T-cell (primary cell): ENCODE measurements at regions not wholly inside any gene's neighbourhood (a gene's known extent, or its start where the extent isn't known, plus 50 kb on each side); places are given as distances from the start of the nearest gene placed in this dataset.

ENCODE experiments used
- ATAC-seq, 4 experiments: fragments of 200-7000 bp in 3 of 4; fragments of 150-1000 bp in 1 of 4; cut with Tn5 transposase; replicated peaks in 1 of 4; 1 replicate in 3 of 4; 2 replicates in 1 of 4; pipeline ENCODE4 v1.10.0; 2021; ENCODE audit warnings: moderate library complexity in 3 of 4, mild to moderate bottlenecking in 2 of 4, moderate number of reproducible peaks in 1 of 4
- CTCF ChIA-PET, 2 donors: fragments of 300-600 bp; sonication (Branson Sonifier 250); formaldehyde crosslinking; loops; one replicate each; lab custom pipeline; 2022; ENCODE audit warnings: antibody characterized with exemption in 2 of 2; lab: Charles Lee
- POLR2A ChIA-PET, 2 donors: fragments of 300-600 bp; sonication (Branson Sonifier 250); formaldehyde crosslinking; loops; one replicate each; lab custom pipeline; 2022; ENCODE audit warnings: antibody characterized with exemption in 2 of 2; lab: Charles Lee
- DNase-seq, 35 experiments: peaks; one replicate each; pipeline versions ENCODE4 v3.0.0 to v3.0.0-alpha.2; 2013 to 2023
- H3K27ac ChIP-seq: one replicate; pipeline ENCODE4 v1.5.1; 2013; ENCODE audit warnings: low read length
- H3K27me3 ChIP-seq, 2 experiments: replicated peaks in 1 of 2; 1 replicate in 1 of 2; 2 replicates in 1 of 2; pipeline versions ENCODE4 v1.6.1 to v1.7.0; 2013; ENCODE audit warnings: low read length in 1 of 2, mixed read lengths in 1 of 2; ENCODE audit not compliant: control insufficient read depth in 2 of 2, insufficient read depth in 2 of 2; ENCODE audit errors: extremely low read depth in 1 of 2
- H3K36me3 ChIP-seq, 2 donors: 1 replicate in 1 of 2; 2 replicates in 1 of 2; pipeline versions ENCODE4 v1.6.1 to v1.7.0; 2013; ENCODE audit warnings: low read length in 1 of 2; ENCODE audit not compliant: control insufficient read depth in 2 of 2, insufficient read depth in 1 of 2; ENCODE audit errors: extremely low read depth in 1 of 2
- H3K4me1 ChIP-seq, 2 experiments: 1 replicate in 1 of 2; 2 replicates in 1 of 2; pipeline versions ENCODE4 v1.6.1 to v1.7.0; 2013; ENCODE audit warnings: low read length in 2 of 2, mixed read lengths in 1 of 2; ENCODE audit not compliant: insufficient read depth in 2 of 2, control insufficient read depth in 1 of 2; ENCODE audit errors: extremely low read depth in 1 of 2
- H3K4me3 ChIP-seq, 2 donors: 1 replicate in 1 of 2; 2 replicates in 1 of 2; pipeline versions ENCODE4 v1.5.1 to v1.7.0; 2013; ENCODE audit warnings: mild to moderate bottlenecking in 2 of 2, low read length in 1 of 2, moderate library complexity in 1 of 2; ENCODE audit not compliant: control insufficient read depth in 1 of 2; ENCODE audit errors: extremely low read depth in 1 of 2
- H3K9me3 ChIP-seq: 2 replicates; pipeline ENCODE4 v1.7.0; 2013
- H3K27ac Mint-ChIP-seq, 2 donors: one replicate each; pipeline ENCODE4 v1.8.0; 2020 to 2021; ENCODE audit warnings: mild to moderate bottlenecking in 2 of 2, mixed read lengths in 2 of 2
- H3K27me3 Mint-ChIP-seq, 2 donors: one replicate each; pipeline ENCODE4 v1.8.0; 2021 to 2022; ENCODE audit warnings: mixed read lengths in 2 of 2
- H3K36me3 Mint-ChIP-seq: one replicate; pipeline ENCODE4 v1.8.0; 2021; ENCODE audit warnings: mixed read lengths
- H3K4me1 Mint-ChIP-seq, 3 donors: one replicate each; pipeline ENCODE4 v1.8.0; 2020 to 2022; ENCODE audit warnings: mixed read lengths in 3 of 3, mild to moderate bottlenecking in 1 of 3
- H3K4me3 Mint-ChIP-seq, 3 donors: one replicate each; pipeline ENCODE4 v1.8.0; 2020 to 2022; ENCODE audit warnings: mild to moderate bottlenecking in 3 of 3, mixed read lengths in 3 of 3, moderate library complexity in 3 of 3
- H3K9me3 Mint-ChIP-seq, 3 donors: one replicate each; pipeline ENCODE4 v1.8.0; 2020 to 2022; ENCODE audit warnings: mixed read lengths in 3 of 3
- WGBS: methylation state at CpG from one replicate; pipeline ENCODE4 v1.1.5; 2013; ENCODE audit warnings: missing lambda C conversion rate; ENCODE audit not compliant: insufficient coverage; 5-methylcytosine and 5-hydroxymethylcytosine counted together

DNA sequence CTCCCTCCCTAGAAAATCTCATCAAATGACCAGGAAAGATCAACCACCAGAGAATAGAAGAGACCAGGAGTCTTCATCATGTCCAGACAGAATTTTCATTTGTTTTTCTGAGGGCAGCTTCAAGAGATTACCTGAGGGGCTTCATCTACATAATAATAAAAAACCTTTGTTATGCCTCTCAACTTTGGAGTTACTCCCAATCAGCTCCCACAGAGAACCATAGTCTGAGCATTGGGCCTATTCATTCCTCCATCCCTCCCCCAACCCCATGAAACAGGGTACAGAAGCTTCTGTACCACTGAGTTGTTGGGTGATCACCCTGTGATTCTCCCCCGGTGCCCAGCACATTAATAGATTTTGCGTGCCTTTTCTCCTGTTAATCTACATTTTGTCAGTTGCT lies 53.3 kb upstream of the PRRC2C start:
- CTCF ChIA-PET: no interaction called here
- peaks cover 4 to 11% (median 4%) of the 10 kb centered on the region in 3 donors for H3K9me3 Mint-ChIP-seq
- peaks cover 8 to 21% (median 18%) of the 10 kb centered on the region in 3 donors for H3K4me1 Mint-ChIP-seq
- H3K4me3 Mint-ChIP-seq: no peak overlapping the region
- 100% methylated on average over 1 of the region's 2 CpGs for WGBS
- no peak overlapping the region for H3K27ac ChIP-seq
- DNase-seq (no peak), ATAC-seq (no peak)
- H3K4me3 ChIP-seq: no peak overlapping the region
- no peak overlapping the region for H3K27ac Mint-ChIP-seq
- H3K36me3 Mint-ChIP-seq: no peaks in the 10 kb centered on the region
- no peaks in the 10 kb centered on the region for H3K36me3 ChIP-seq
- no peaks in the 10 kb centered on the region for H3K27me3 ChIP-seq
- POLR2A ChIA-PET: interaction anchor here in 1 of 2 donors (0.5 kb wide), 1 partner anchor 71 kb away, joined by 3 read pairs; no protein-coding TSS in a partner anchor
- no peaks in the 10 kb centered on the region for H3K9me3 ChIP-seq
- peaks cover 2 to 15% of the 10 kb centered on the region in 2 donors for H3K27me3 Mint-ChIP-seq
- no peaks in the 10 kb centered on the region for H3K4me1 ChIP-seq

DNA sequence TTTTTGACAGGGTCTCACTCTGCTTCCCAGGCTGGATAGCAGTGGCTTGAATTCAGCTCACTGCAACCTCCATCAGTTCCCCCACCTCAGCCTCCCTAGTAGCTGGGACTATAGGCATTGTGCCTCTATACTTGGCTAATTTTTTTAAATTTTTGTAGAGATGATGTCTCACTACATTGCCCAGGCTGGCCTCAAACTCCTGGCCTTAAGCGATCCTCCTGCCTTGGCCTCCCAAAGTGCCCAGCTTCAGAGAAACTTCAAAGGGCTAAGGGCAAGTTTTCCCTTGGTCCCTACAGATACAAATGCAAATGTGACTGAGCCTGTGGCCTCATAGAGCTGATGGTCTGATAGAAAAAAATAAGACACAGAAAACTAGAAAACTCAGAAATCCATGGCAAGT lies 52.9 kb upstream of the PRRC2C start:
- H3K4me3 ChIP-seq: no peak overlapping the region
- no peaks in the 10 kb centered on the region for H3K27me3 ChIP-seq
- CTCF ChIA-PET: no interaction called here
- Mint-ChIP-seq H3K4me3 (no peak overlapping the region), H3K36me3 (no peaks in the 10 kb centered on the region), H3K27me3 (peaks cover 2 to 13% of the 10 kb centered on the region in 2 donors), H3K27ac (no peak overlapping the region), H3K4me1 (peaks cover 8 to 21% (median 18%) of the 10 kb centered on the region in 3 donors), H3K9me3 (peaks cover 4 to 11% (median 4%) of the 10 kb centered on the region in 3 donors)
- POLR2A ChIA-PET: interaction anchor here in 1 of 2 donors (0.5 kb wide), 1 partner anchor 71 kb away, joined by 3 read pairs; no protein-coding TSS in a partner anchor
- no peaks in the 10 kb centered on the region for H3K4me1 ChIP-seq
- DNase-seq (no peak), ATAC-seq (no peak)
- no CpG with 5 or more reads among the region's 1 CpG for WGBS
- H3K36me3 ChIP-seq: no peaks in the 10 kb centered on the region
- no peaks in the 10 kb centered on the region for H3K9me3 ChIP-seq
- no peak overlapping the region for H3K27ac ChIP-seq

DNA sequence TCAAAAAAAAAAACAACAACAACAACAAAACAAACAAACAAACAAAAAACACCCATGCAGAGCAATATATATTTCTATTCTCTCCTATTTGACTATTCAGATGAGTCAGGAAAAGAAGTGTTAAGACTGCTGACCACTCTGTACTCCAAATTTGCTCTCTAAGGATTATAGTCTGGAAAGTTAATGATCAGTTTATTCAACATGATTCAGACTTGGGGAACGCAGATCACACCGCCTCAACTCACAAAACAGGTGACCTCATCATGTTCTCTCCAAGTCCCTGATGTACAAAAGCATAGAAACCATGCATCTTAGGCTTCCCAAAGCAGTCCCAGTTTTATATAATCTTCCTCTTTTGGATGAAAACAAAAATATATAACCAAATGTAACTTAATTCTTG lies 51.9 kb upstream of the PRRC2C start:
- H3K4me3 ChIP-seq: no peak overlapping the region
- no peak overlapping the region for H3K27ac ChIP-seq
- ATAC-seq (no peak), DNase-seq (no peak)
- no peaks in the 10 kb centered on the region for H3K36me3 ChIP-seq
- Mint-ChIP-seq H3K4me3 (no peak overlapping the region), H3K27ac (no peak overlapping the region), H3K9me3 (peaks cover 4 to 11% (median 4%) of the 10 kb centered on the region in 3 donors), H3K27me3 (peaks cover 2 to 13% of the 10 kb centered on the region in 2 donors), H3K4me1 (peaks cover 8 to 21% (median 18%) of the 10 kb centered on the region in 3 donors), H3K36me3 (no peaks in the 10 kb centered on the region)
- no peaks in the 10 kb centered on the region for H3K27me3 ChIP-seq
- whole genome bisulfite sequencing: no CpG with 5 or more reads among the region's 2 CpGs
- CTCF ChIA-PET: no interaction called here
- H3K9me3 ChIP-seq: no peaks in the 10 kb centered on the region
- POLR2A ChIA-PET: no interaction called here
- H3K4me1 ChIP-seq: no peaks in the 10 kb centered on the region

DNA sequence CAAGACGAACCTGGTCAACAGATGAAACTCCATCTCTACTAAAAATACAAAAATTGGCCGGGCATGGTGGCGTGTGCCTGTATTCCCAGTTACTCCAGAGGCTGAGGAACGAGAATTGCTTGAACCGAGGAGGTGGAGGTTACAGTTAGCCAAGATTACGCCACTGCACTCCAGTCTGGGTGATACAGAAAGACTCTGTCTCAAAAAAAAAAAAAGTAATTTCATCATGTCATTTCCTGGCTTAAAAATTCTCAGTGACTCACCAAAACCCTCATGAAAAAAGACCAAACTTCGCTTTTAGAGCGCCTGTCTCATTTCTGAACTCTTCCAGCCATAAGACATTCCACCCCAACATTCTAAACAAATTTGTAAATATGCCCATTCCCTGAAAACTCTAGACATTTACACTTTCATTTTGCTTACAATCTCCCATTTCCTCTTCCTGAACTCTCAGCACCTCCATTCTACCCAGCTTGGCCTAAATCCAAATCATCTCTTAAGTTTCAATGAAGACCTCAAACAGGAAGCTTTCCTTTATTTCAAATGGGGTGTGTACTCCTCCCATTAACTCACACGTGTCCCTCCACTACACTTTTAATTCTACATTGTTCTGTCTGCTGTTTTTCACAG lies 50.5 kb upstream of the PRRC2C start:
- ChIA-PET POLR2A (no interaction called here), CTCF (no interaction called here)
- H3K4me1 ChIP-seq: no peaks in the 10 kb centered on the region
- Mint-ChIP-seq H3K27me3 (peaks cover 3 to 11% of the 10 kb centered on the region in 2 donors), H3K4me1 (peaks cover 8 to 21% (median 18%) of the 10 kb centered on the region in 3 donors), H3K9me3 (peaks cover 0 to 4% (median 0%) of the 10 kb centered on the region in 3 donors), H3K36me3 (no peaks in the 10 kb centered on the region), H3K27ac (peak overlapping the region; percentile 89 to 90), H3K4me3 (peak overlapping the region; percentile 15 to 65 (median 17))
- 47% methylated on average over 4 of the region's 9 CpGs for WGBS
- H3K9me3 ChIP-seq: no peaks in the 10 kb centered on the region
- H3K27ac ChIP-seq: peak overlapping the region; percentile 55
- no peaks in the 10 kb centered on the region for H3K27me3 ChIP-seq
- peak in 1 of 35 experiments; percentile 17 for DNase-seq
- no peak overlapping the region for H3K4me3 ChIP-seq
- ATAC-seq: peak; percentile 44 to 82 (median 70)
- H3K36me3 ChIP-seq: no peaks in the 10 kb centered on the region
